ENCODE measurements at regions not wholly inside any gene's neighbourhood (a gene's known extent, or its start where the extent isn't known, plus 50 kb on each side); places are given as distances from the start of the nearest gene placed in this dataset.

DNA sequence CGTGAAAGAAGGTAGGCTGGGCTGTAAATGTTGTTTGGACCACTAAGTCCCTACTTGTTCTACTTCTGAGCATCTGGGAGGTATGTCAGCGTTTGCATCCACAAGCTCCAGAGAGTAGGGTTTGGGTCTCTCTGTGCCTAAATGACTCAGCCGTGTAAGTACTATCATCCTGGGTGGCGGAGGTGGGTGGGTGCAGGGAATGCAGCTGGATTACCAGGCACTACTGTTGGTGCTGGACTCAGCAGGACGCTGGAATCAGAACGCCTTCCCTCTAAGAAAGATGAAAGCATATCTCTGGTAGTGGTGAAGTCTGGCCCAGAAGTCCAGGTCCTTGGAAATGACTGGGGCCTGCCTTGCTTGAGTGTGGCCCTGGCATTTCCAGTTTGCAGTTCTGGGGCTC is 289.7 kb downstream of the PCNX1 start:
- no peak for ATAC-seq
- DNase-seq (ENCODE audit: low spot score), result no peak
- intact Hi-C loops (cut with DNase I), result no loop called here

DNA sequence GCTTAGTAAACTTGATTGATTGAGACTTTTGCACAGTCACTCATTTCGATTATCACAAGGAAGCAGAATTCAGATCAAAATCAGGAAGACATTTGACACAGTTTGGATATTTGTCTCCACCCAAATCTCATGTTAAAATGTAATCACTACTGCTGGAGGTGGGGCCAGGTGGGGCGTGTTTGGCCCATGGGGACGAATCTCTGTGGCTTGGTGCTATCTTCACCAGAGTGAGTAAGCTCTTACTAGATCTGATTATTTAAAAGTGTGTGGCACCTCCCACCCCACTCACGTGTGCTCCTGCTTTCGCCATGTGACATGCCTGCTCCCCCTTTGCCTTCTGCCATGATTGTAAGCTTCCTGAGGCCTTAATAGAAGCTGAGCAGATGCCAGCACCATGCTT is 291.4 kb downstream of the PCNX1 start:
- intact Hi-C loops (cut with DNase I), result no loop called here
- DNase-seq (ENCODE audit: low spot score) (no peak), ATAC-seq (no peak)

DNA sequence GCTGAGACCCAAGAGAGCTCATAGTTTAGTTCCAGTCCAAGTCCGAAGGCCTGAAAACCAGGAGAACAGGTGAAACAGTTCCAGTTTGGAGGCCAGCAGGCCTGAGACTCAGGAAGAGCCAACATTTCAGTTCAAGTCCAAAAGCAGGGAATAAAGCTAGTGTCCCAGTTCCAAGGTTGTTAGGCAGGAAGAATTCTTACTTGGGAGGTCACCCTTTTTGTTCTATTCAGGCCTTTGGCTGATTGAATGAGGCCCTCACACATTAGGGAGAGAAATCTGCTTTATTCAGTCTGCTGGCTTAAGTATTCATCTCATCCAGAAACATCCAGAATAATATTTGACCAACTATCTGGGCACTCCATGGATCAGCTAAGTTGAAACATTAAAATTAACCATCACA is 294.6 kb downstream of the PCNX1 start:
- DNase-seq (ENCODE audit: low spot score) (no peak), ATAC-seq (no peak)
- intact Hi-C loops (cut with DNase I), result no loop called here

DNA sequence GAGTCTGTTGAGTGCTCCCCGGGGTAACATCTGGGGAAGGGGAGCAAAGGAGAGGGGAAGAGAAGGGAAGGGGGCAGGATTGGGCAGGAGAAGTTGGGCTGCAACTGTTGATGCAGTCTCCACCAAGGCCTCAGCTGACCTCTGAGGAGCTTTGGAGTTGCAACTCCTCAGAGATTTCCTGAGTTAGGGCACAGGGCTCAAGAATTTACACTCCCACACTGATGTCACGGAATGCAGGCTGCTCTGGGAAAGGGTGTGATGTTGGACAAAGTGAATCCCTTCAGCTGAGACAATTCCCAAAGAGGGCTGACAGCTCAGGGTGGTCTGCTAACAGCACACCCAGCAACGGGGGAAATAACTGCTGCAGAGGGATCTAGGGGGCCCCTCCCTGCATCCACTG is 295.6 kb downstream of the PCNX1 start:
- intact Hi-C loops (cut with DNase I), result no loop called here
- no peak for ATAC-seq

DNA sequence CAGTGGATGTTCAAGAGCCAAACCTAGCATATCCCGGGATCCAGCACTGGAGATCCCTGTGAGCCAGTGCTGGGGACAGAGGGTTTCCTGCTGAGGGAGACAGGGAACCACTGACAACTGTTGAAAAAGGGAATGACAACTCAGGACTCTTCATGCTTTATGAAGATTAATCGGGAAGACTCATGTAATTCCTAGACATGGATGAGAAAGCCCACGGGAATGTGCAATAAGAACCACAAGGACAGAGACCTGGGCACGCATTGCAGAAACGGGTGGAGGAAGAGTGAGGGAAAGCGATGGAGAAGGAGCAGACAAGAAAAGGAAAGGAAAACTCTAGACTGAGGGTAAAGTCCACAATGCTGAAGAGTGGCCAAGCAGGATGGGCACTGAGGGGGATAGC is 296.0 kb downstream of the PCNX1 start:
- DNase-seq (ENCODE audit: low spot score) (no peak), ATAC-seq (no peak)
- intact Hi-C loops (cut with DNase I), result no loop called here

More for the DNA sequence above, 295.6 kb downstream of the PCNX1 start:
- no peak for DNase-seq (ENCODE audit: low spot score)

DNA sequence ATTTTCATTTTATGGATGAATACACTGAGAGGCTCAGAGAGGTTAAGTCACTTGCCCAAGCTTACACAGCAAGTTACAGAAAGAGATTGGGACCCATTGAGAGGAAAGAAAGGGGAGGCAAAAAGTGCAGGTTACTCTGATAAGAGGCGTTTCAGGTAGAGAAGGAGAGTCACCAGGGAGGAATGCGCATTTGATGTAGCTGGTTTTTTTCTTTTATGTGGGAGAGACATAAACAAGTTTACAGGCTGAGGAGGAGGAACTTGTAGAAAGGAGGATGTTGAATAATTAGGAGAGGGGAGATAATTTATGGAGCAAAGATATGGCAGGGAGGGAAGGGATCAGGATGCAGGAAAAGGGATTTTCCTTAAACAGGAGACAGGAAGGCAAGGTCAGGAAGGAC is 297.0 kb downstream of the PCNX1 start:
- no peak for DNase-seq (ENCODE audit: low spot score)
- intact Hi-C loops (cut with DNase I), result no loop called here
- no peak for ATAC-seq

DNA sequence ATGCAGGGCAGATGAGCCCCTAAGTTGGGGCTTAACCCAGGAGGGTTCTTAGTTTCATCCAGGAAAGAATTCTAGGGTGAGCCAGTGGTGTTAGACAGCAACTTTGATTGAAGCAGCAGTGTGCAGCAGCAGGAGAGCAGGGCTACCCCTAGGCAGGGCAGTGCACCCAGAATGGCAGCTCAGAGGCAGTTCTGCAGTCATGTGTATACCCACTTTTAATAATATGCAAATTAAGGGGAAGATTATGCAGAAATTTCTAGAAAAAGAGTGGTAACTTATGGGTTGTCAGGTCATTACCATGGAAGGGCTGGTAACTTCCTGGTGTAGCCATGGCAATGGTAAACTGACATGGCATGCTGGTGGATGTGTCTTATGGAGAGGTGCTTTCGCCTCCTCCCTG is 297.5 kb downstream of the PCNX1 start:
- intact Hi-C loops (cut with DNase I), result no loop called here
- DNase-seq (ENCODE audit: low spot score), result no peak
- no peak for ATAC-seq

DNA sequence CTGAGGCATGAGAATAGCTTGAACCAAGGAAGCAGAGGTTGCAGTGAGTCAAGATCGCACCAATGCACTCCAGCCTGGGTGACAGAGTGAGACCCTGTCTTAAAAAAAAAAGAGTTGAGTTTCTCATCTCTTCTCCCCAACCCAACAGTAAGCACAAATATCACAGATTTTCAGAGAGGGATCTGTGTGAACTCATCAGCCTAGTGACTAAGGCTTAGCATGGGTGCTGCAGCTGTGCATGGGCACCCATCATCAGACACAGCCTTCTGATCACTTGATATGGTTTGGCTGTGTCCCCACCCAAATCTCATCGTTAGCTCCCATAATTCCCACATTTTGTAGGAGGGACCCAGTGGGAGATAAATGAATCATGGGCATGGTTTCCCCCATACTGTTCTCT is 298.9 kb downstream of the PCNX1 start:
- no peak for ATAC-seq
- no peak for DNase-seq (ENCODE audit: low spot score)
- intact Hi-C loops (cut with DNase I), result no loop called here

DNA sequence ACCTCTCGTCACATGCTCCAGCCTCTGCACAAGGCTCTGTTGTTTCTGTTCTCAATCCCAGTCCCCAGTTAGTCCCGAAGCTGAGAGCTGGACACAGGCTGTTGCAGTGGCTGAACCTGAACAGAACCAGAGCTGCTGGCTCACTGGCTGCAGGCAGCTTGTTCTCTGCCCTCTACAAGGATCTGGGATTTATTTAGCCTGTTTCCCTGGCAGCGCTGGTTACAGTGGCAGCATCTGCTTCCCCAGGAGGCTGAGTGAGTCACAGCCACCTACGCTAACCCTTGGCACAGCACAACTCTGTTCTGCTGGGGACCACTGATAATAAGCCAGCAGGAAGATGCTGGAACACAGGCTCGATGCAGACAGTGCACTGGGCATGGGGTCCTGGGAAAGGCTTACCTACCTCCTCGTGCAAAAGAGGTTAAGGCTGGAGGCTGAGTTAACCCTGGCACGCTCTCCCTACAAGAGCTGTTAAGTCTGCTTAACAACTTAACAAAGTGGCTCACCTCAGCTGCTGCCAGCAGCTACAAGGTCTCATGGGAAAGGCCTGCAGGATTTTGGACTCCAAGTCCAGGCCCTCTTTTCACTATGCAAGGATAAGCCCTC is 299.6 kb downstream of the PCNX1 start:
- ATAC-seq (peak; percentile 68), DNase-seq (ENCODE audit: low spot score) (no peak)
- intact Hi-C loops (cut with DNase I), result no loop called here

DNA sequence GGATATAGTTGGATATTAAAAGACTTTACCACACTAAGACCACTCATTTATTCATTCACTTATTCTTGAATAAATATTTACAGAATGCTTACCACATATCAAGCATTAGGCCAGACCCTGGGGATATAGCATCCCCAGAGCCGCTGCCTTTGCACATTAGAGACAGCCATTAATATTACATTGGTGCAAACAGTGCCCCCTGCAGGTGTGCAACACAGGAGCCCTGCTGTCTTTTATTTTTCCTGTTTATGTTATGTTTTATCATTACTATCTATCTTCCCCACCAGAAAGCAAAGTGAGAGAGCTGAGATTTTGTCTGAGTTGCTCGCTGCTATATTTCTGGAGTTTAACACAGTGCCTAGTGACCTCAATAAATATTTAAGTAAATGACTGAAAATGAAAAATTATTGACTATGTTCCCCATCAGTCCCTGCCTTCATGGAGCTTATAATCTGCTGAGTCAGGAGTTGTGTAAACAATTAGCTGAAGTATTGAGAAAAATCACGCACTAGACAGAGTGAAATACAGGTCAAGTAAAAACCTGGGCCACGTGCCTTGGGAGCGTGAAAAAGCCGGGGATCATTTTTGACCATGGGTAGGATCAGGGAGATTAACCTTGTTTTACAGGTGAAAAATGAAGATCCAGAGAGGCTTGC is 301.6 kb downstream of the PCNX1 start:
- DNase-seq (ENCODE audit: low spot score) (no peak), ATAC-seq (no peak)
- intact Hi-C loops (cut with DNase I), result no loop called here

DNA sequence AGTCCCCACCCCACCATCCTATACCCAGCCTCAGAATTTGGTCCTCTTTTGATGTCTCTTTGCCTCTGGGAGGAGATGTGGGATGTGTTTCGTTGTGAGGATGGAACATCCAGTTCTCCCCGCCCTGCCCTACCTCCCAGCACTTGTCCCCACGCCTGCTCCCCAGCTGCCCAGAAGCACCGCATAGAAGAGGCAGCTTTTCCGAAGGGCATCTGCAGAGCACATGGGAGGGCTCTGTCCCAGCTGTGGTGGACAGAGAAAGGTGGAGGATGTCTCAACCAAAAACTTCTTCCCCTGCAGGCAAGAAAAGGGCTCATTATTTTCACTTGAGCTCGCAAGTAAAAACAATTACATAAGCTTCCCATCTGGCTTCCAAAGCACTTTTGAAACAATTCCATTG is 302.6 kb downstream of the PCNX1 start:
- DNase-seq (ENCODE audit: low spot score) (no peak), ATAC-seq (no peak)
- intact Hi-C loops (cut with DNase I), result no loop called here

DNA sequence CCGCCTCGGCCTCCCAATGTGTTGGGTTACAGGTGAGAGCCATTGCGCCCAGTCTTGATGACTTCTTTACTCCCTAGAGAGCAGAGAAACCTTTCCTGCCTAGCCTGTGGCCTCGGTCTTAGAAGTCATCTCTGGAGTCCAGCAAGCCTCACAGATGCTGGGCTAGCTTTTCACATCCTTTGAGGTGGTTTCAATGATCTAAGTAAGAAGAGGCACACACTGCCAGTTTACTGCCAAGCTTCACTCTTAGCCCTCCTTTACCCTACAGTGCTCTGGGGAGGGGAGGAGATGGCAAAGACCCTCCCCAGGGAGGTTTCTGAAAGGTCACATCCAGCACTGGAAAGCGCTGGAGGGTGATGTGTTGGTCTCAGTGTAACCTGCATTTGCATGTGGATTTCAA is 304.8 kb downstream of the PCNX1 start:
- ATAC-seq, result no peak
- intact Hi-C loops (cut with DNase I), result no loop called here

DNA sequence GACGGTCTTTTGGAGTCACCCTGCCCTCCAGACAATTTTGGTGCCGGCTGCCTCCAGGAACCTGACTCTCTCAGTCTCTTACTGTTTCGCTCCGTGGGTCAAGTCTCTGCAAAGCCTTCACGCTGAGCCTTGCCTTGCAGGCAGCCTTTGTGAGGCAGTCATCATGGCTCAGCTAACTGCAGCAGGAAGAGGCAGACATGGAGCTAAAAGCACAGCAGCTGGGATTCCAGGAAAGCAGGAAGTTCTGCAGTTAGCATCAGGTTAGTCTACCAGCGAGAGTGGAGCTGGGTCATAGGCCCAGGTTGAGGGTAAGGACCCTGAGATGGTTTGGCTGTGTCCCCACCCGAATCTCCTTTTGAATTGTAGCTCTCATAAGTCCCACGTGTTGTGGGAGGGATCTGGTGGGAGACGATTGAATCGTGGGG is 305.4 kb downstream of the PCNX1 start:
- ATAC-seq, result no peak
- DNase-seq (ENCODE audit: low spot score), result no peak
- intact Hi-C loops (cut with DNase I), result no loop called here

More for the DNA sequence above, 304.8 kb downstream of the PCNX1 start:
- no peak for DNase-seq (ENCODE audit: low spot score)

DNA sequence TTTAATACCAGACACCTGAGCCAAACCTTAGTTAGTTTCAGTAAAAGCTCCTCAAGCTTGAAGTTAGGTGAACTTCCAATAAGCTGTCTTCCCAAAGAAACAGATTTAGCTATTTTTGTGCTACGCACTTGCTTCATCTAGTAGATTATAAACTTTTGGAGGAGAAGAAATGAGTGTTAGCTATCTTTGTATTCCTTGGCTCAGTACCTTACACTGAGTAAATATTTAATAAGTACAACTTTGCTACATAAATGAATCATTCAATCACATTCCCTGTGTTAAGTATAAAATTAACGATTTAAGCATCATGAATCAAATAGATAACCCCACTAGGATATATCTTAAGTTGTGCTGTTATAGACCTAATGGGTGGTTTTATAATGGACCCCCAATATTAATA is 307.0 kb downstream of the PCNX1 start:
- ATAC-seq (no peak), DNase-seq (ENCODE audit: low spot score) (no peak)

DNA sequence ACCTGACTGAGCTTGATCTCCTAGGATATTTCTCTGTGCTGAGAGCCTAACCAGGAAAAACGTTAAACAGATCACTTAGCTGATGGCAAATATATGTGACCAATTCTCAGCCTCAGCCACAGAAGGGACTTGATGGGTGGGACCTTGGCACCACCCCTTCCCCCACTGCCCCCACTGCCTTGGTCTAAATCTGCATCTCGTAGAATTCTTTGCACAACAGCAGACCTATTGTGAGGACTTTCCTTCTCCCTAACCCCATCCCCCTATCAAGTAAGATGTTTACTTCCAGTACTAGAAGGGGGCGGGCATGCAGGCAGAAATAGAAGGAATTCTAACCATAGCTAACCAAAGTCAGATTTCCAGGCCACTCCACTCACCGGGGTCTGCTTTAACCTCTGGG is 313.2 kb downstream of the PCNX1 start:
- ATAC-seq (peak; percentile 90), DNase-seq (ENCODE audit: low spot score) (no peak)
- intact Hi-C loops (cut with DNase I), result no loop called here

More for the DNA sequence above, 307.0 kb downstream of the PCNX1 start:
- intact Hi-C loops (cut with DNase I), result no loop called here

DNA sequence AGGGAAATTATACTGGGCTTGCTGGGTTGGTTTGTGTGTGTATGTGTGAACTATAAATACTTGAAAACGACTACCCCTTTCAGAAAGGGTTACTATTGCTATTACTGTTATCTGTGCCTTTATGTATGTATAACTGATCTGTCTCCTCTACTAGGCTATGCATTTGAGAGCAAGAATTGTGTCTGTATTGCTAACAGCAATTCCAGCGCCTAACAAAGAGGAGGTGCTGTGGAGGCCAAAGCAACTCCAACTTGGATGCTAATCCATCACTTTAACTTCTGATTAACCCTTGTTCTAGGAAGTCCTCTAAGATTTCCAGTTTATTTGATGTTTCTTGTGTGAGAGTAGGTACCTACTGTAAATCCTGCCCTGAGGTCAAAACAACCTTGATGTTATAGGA is 313.9 kb downstream of the PCNX1 start:
- no peak for DNase-seq (ENCODE audit: low spot score)
- ATAC-seq, result no peak
- intact Hi-C loops (cut with DNase I), result no loop called here

DNA sequence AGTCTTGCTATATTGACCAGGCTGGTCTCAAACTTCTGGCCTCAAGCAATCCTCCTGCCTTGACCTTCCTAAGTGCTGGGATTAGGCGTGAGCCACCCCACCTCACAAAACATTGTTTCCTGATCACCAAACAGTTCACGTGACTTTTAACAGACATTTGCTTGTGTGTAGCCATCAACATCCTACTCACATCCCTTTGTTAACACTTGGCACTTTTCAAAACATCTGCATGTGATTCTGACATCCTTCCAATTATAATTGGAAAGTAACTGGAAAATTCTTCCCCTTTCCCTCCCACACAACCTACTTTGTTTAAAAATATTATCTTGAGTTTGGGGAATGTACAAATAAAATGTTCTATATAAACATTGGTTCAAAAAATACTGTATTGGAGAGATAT is 317.9 kb downstream of the PCNX1 start:
- intact Hi-C loops (cut with DNase I), result no loop called here
- DNase-seq (ENCODE audit: low spot score), result no peak
- peak; percentile 33 for ATAC-seq

DNA sequence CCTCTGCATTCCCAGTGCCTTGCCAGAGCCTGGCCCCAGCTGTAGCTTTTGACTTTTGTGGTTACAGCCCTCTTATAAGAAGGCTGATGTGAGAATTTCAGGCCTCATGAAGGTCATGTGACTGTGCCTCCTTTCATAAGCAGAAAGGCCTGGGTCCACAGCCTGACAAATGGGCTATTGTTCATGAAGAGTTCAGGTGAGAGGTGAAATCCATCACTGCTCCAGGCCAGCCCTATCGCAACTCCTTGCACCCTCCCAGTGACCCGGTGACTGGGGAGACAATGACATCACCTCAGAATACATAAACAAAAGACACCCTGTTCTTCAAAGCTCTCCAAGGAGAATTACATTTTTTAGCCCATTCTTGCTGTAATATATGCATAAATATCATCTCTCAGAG is 321.5 kb downstream of the PCNX1 start:
- ATAC-seq, result peak; percentile 62
- no peak for DNase-seq (ENCODE audit: low spot score)
- intact Hi-C loops (cut with DNase I), result no loop called here

DNA sequence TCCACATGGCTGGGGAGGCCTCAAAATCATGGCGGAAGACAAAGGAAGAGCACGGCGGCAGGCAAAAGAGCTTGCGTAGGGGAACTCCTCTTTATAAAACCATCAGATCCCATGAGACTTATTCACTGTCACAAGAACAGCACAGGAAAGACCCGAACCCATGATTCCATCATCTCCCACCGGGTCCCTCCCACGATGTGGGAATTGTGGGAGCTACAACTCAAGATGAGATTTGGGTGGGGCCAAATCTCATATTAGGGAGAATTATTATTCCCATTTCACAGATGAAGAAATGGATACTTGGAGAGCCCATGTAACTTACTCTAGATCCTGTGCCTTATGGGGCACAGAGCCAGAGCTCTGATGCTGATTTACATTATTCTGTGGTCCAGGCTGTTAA is 322.6 kb downstream of the PCNX1 start:
- DNase-seq (ENCODE audit: low spot score) (no peak), ATAC-seq (no peak)
- intact Hi-C loops (cut with DNase I), result no loop called here

DNA sequence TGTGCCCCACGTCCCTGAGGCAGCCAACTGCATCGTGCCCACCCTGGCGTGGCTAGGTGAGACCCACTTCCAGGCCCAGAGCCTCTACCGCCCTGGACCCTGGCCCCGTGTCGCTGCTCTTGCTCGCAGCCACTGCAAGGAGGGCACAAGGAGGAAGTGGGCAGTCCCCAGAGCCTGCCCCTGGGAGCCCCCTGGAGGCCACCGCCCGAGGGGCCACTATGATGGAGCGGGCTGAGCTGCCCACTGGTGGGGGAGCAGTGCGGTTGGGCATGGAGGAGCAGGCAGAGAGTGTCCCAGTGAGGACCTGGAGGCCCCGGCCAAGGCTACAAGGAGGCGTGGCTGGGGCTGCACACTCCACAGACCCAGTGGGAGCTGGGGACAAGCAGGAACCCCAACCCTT is 323.6 kb downstream of the PCNX1 start:
- ATAC-seq (no peak), DNase-seq (ENCODE audit: low spot score) (no peak)
- intact Hi-C loops (cut with DNase I), result no loop called here
